Loucy (cell line): ENCODE measurements at regions not wholly inside any gene's neighbourhood (a gene's known extent, or its start where the extent isn't known, plus 50 kb on each side); places are given as distances from the start of the nearest gene placed in this dataset.

ENCODE experiments used
- H2AFZ ChIP-seq: fragments of 200-600 bp; sonication (generic); 2 replicates; pipeline ENCODE4 v1.6.0; 2016; ENCODE audit warnings: antibody characterized with exemption, mild to moderate bottlenecking, low read length, moderate library complexity
- H3F3A ChIP-seq: fragments of 200-600 bp; 2 replicates; pipeline ENCODE4 v1.6.0; 2016; ENCODE audit warnings: antibody characterized with exemption, low read depth, mild to moderate bottlenecking
- H3K27me3 ChIP-seq: fragments of 200-600 bp; sonication (generic); 2 replicates; pipeline ENCODE4 v1.6.1; 2014; ENCODE audit warnings: low read length, mild to moderate bottlenecking; ENCODE audit not compliant: insufficient read depth, poor library complexity, severe bottlenecking
- H3K36me3 ChIP-seq: fragments of 200-600 bp; sonication (generic); 2 replicates; pipeline ENCODE4 v1.6.1; 2016; ENCODE audit warnings: low read length; ENCODE audit not compliant: insufficient read depth
- H3K4me1 ChIP-seq: fragments of 200-600 bp; sonication (generic); 2 replicates; pipeline ENCODE4 v1.5.1; 2014; ENCODE audit warnings: low read length, mild to moderate bottlenecking; ENCODE audit not compliant: insufficient read depth, poor library complexity, severe bottlenecking
- H3K4me2 ChIP-seq: fragments of 200-600 bp; sonication (generic); 2 replicates; pipeline ENCODE4 v1.6.0; 2014; ENCODE audit warnings: antibody characterized with exemption, low read length, low read depth, mild to moderate bottlenecking; ENCODE audit not compliant: poor library complexity, severe bottlenecking
- H3K4me3 ChIP-seq: fragments of 200-600 bp; sonication (generic); 2 replicates; pipeline ENCODE4 v1.5.1; 2014; ENCODE audit warnings: low read length, mild to moderate bottlenecking, mixed read lengths; ENCODE audit not compliant: poor library complexity, severe bottlenecking
- H3K79me2 ChIP-seq: fragments of 200-600 bp; sonication (generic); 2 replicates; pipeline ENCODE4 v1.6.1; 2014; ENCODE audit warnings: low read length; ENCODE audit not compliant: insufficient read depth
- H3K9ac ChIP-seq: fragments of 200-600 bp; sonication (generic); 2 replicates; pipeline ENCODE4 v1.6.0; 2014; ENCODE audit warnings: mild to moderate bottlenecking, low read depth, low read length, moderate library complexity; ENCODE audit not compliant: poor library complexity, severe bottlenecking
- H3K9me2 ChIP-seq: fragments of 200-600 bp; sonication (generic); replicated peaks from 2 replicates; pipeline ENCODE4 v1.6.1; 2016; ENCODE audit warnings: low read depth, low read length, mixed read lengths
- H3K9me3 ChIP-seq: fragments of 200-600 bp; sonication (generic); 2 replicates; pipeline ENCODE4 v1.6.1; 2014; ENCODE audit warnings: mild to moderate bottlenecking, antibody characterized with exemption, low read length, low read depth; ENCODE audit not compliant: insufficient read depth
- H4K20me1 ChIP-seq: fragments of 200-600 bp; sonication (generic); 2 replicates; pipeline ENCODE4 v1.6.0; 2014; ENCODE audit warnings: antibody characterized with exemption, low read length, mild to moderate bottlenecking; ENCODE audit not compliant: insufficient read depth, poor library complexity, severe bottlenecking
- EZH2phosphoT487 ChIP-seq: fragments of 200-600 bp; IDR thresholded peaks from 2 replicates; pipeline ENCODE4 v1.6.1; 2018; ENCODE audit warnings: antibody characterized with exemption, mild to moderate bottlenecking, moderate library complexity, borderline replicate concordance
- TF ChIP-seq, protein P1 (sequence below): fragments of 200-600 bp; sonication (generic); conservative IDR thresholded peaks from 2 replicates; pipeline ENCODE4 v1.5.1; 2014; ENCODE audit warnings: mild to moderate bottlenecking, antibody characterized with exemption, low read length

DNA sequence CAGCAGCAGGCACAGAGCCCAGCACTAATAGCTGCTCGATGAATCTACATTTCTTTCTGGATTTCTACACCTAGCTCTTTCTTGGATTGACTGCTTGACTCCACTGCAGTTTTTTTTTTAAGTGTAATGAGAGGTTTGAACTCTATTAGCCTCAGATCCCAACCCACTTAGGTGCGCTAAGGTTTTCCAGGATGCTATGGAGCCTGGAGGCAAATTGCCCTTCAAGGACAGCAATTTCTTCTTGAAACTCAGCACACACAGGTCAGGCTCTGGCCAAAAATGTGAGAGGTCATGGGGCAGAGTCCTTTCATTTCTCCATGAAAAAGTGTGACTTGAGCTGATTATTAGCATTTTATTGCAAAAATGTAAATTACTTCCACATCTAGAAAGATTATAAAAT, 52.3 kb upstream of the TIAM2 start:
- no peaks in the 10 kb centered on the region for H3K36me3 ChIP-seq
- H2AFZ ChIP-seq: no peak overlapping the region
- H3K4me2 ChIP-seq: no peak overlapping the region
- no peaks in the 10 kb centered on the region for H3K9me2 ChIP-seq
- H3K4me3 ChIP-seq: no peak overlapping the region
- H3K4me1 ChIP-seq: no peaks in the 10 kb centered on the region
- H3K27me3 ChIP-seq: no peaks in the 10 kb centered on the region
- H3K79me2 ChIP-seq: no peaks in the 10 kb centered on the region
- H3K9me3 ChIP-seq: no peaks in the 10 kb centered on the region
- TF ChIP-seq, protein P1, sequence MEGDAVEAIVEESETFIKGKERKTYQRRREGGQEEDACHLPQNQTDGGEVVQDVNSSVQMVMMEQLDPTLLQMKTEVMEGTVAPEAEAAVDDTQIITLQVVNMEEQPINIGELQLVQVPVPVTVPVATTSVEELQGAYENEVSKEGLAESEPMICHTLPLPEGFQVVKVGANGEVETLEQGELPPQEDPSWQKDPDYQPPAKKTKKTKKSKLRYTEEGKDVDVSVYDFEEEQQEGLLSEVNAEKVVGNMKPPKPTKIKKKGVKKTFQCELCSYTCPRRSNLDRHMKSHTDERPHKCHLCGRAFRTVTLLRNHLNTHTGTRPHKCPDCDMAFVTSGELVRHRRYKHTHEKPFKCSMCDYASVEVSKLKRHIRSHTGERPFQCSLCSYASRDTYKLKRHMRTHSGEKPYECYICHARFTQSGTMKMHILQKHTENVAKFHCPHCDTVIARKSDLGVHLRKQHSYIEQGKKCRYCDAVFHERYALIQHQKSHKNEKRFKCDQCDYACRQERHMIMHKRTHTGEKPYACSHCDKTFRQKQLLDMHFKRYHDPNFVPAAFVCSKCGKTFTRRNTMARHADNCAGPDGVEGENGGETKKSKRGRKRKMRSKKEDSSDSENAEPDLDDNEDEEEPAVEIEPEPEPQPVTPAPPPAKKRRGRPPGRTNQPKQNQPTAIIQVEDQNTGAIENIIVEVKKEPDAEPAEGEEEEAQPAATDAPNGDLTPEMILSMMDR: no peak
- TF ChIP-seq EZH2phosphoT487: no peak
- H3K9ac ChIP-seq: no peak overlapping the region
- H4K20me1 ChIP-seq: no peaks in the 10 kb centered on the region
- no peaks in the 10 kb centered on the region for H3F3A ChIP-seq

DNA sequence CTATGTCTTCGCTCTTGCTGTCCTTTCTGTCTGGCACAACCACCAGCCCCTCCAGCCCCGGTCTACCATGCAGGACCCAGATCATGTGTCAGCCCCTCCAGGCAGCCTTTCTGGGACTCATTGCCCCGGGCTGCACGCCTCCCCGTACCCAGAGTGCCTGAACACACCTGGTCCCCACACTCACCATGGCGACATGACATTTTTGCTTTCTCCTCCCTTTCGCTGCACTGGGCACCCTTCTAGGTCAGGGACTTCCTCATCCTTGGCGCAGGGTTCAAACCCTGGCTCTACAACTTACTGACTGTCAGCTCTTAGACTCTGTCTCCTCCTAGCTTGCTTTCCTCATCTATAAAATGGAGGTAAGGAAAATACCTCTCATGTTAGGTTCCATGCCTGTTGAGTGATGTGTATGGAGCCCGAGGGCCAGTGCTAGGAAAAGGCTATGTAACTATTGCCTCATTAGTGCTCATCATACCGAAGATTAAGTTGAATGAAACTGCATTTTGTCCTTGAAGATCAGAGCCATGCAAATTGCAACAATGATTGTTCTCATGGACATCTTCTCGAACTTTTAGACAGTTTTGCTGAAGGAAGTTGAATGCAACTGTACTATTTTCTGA, 49.7 kb upstream of the TIAM2 start:
- no peaks in the 10 kb centered on the region for H3K79me2 ChIP-seq
- H4K20me1 ChIP-seq: no peaks in the 10 kb centered on the region
- no peak overlapping the region for H2AFZ ChIP-seq
- H3K9me2 ChIP-seq: no peaks in the 10 kb centered on the region
- no peaks in the 10 kb centered on the region for H3K36me3 ChIP-seq
- no peaks in the 10 kb centered on the region for H3K9me3 ChIP-seq
- TF ChIP-seq, protein P1: no peak
- TF ChIP-seq EZH2phosphoT487: no peak
- H3K4me1 ChIP-seq: no peaks in the 10 kb centered on the region
- no peak overlapping the region for H3K9ac ChIP-seq
- no peak overlapping the region for H3K4me3 ChIP-seq
- no peaks in the 10 kb centered on the region for H3K27me3 ChIP-seq
- H3F3A ChIP-seq: no peaks in the 10 kb centered on the region
- no peak overlapping the region for H3K4me2 ChIP-seq
